GM21423 (cell line): ENCODE measurements at regions not wholly inside any gene's neighbourhood (a gene's known extent, or its start where the extent isn't known, plus 50 kb on each side); places are given as distances from the start of the nearest gene placed in this dataset.

Experiments used
- ATAC-seq: cut with Tn5 transposase; IDR thresholded peaks from one replicate; pipeline ENCODE4 v1.9.1; 2021; ENCODE audit warnings: mild to moderate bottlenecking, moderate library complexity; ENCODE audit not compliant: unreplicated experiment

- no peak for ATAC-seq
Measured at GRCh38 chr1:227378871-227379554, 60.7 kb upstream of the CDC42BPA start.

GRCh38 chr1:227378181-227378580 lies 59.9 kb upstream of the CDC42BPA start:
- ATAC-seq: no peak

- ATAC-seq: no peak
Measured at GRCh38 chr1:227374846-227375245, 56.6 kb upstream of the CDC42BPA start.

- ATAC-seq: no peak
Measured at GRCh38 chr1:227372726-227373130, 54.4 kb upstream of the CDC42BPA start.

GRCh38 chr1:227370533-227371254 lies 52.4 kb upstream of the CDC42BPA start:
- ATAC-seq: no peak

GRCh38 chr1:227369102-227369760 lies 50.9 kb upstream of the CDC42BPA start:
- no peak for ATAC-seq
